ENCODE measurements at regions not wholly inside any gene's neighbourhood (a gene's known extent, or its start where the extent isn't known, plus 50 kb on each side); places are given as distances from the start of the nearest gene placed in this dataset.

DNA sequence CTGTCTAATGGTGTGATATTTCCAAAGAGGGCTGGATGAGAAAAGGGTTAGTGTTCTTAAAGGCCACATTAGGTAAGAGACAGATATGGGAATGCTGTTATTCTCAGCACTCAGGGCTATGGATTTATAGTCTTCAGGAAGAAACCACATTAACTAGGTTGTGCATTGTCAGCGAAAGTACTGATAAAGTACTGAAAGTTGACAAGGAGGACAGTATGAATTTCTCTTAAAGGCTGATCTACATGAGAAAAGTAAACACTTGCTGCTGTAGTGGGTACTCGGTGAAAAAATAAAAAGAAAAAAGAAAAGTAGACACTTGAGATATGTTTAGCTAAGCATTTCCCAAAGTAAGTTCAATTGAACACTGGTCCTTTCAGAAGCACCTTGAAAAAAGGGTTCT, 381.0 kb upstream of the RPS23 start:
- TF ChIP-seq, protein P1, sequence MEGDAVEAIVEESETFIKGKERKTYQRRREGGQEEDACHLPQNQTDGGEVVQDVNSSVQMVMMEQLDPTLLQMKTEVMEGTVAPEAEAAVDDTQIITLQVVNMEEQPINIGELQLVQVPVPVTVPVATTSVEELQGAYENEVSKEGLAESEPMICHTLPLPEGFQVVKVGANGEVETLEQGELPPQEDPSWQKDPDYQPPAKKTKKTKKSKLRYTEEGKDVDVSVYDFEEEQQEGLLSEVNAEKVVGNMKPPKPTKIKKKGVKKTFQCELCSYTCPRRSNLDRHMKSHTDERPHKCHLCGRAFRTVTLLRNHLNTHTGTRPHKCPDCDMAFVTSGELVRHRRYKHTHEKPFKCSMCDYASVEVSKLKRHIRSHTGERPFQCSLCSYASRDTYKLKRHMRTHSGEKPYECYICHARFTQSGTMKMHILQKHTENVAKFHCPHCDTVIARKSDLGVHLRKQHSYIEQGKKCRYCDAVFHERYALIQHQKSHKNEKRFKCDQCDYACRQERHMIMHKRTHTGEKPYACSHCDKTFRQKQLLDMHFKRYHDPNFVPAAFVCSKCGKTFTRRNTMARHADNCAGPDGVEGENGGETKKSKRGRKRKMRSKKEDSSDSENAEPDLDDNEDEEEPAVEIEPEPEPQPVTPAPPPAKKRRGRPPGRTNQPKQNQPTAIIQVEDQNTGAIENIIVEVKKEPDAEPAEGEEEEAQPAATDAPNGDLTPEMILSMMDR (IDR thresholded peaks at IDR 0.05), result no peak
- no peak for TF ChIP-seq POLR2A (IDR thresholded peaks at IDR 0.05; ENCODE audit: low read depth)
- TF ChIP-seq POLR2AphosphoS5 (IDR thresholded peaks at IDR 0.05), result no peak
